K562 (cell line): ENCODE measurements at regions not wholly inside any gene's neighbourhood (a gene's known extent, or its start where the extent isn't known, plus 50 kb on each side); places are given as distances from the start of the nearest gene placed in this dataset.

Experiments
- ATAC-seq: fragments of 200-7000 bp; cut with Tn5 transposase; 3 replicates; pipeline ENCODE4 v1.9.1; 2020; ENCODE audit warnings: moderate library complexity
- BruUV-seq: library from RNA; stranded (reverse); fragments of 400-500 nt; replicated peaks from 2 replicates; lab custom pipeline; 2021; lab: Mats Ljungman, UMichigan
- CTCF ChIA-PET: fragments of 300-600 bp; formaldehyde crosslinking; extraction: SDS; loops from one replicate; lab custom pipeline; 2021; ENCODE audit warnings: low intra/inter-chr PET ratio; lab: Yijun Ruan, JAX
- POLR2A ChIA-PET: fragments of 300-600, 350-650 bp; sonication (Branson Sonifier 250); formaldehyde crosslinking; extraction: SDS; loops from one replicate; lab custom pipeline; 2021; ENCODE audit warnings: antibody characterized with exemption, inconsistent platforms; lab: Yijun Ruan, JAX
- DNase-seq, 4 experiments: peaks; one replicate each; pipeline versions ENCODE4 v3.0.0 to v3.0.0-alpha.2; 2011 to 2018; ENCODE audit warnings: low spot score in 3 of 4, mixed read lengths in 3 of 4; ENCODE audit errors: extremely low read depth in 1 of 4
- FAIRE-seq: peaks from 2 replicates; lab custom pipeline; 2011; peaks lifted over from hg19 to GRCh38; lab: Jason Lieb, UNC
- H2AFZ ChIP-seq: 2 replicates; pipeline ENCODE4 v1.6.0; 2011; ENCODE audit warnings: low read depth, low read length, control low read depth, inconsistent platforms
- H3K27ac ChIP-seq: fragments of 200-600 bp; 3 replicates; pipeline ENCODE4 v1.8.0; 2011; ENCODE audit warnings: low read depth, mild to moderate bottlenecking, control low read depth, inconsistent platforms, low read length, moderate library complexity, mixed read lengths; ENCODE audit errors: extremely low read depth
- H3K27me3 ChIP-seq, 2 experiments: fragments of 300-600 bp in 1 of 2; 2 replicates in 1 of 2; 3 replicates in 1 of 2; pipeline versions ENCODE4 v1.6.0 to v1.8.0; 2011; ENCODE audit warnings: inconsistent platforms in 2 of 2, low read length in 2 of 2, mild to moderate bottlenecking in 1 of 2, mixed read lengths in 1 of 2, moderate library complexity in 1 of 2; ENCODE audit not compliant: control insufficient read depth in 2 of 2, insufficient read depth in 2 of 2
- H3K36me3 ChIP-seq: fragments of 300-600 bp; 3 replicates; pipeline ENCODE4 v1.8.0; 2011; ENCODE audit warnings: mild to moderate bottlenecking, low read length, inconsistent platforms; ENCODE audit not compliant: control insufficient read depth, insufficient read depth
- H3K4me1 ChIP-seq, 2 experiments: fragments of 200-600 bp in 1 of 2; replicated peaks in 1 of 2; 2 replicates in 1 of 2; 3 replicates in 1 of 2; pipeline versions ENCODE4 v1.5.1 to v1.8.0; 2011; ENCODE audit warnings: inconsistent platforms in 2 of 2, low read length in 2 of 2, mild to moderate bottlenecking in 1 of 2, mixed read lengths in 1 of 2, moderate library complexity in 1 of 2; ENCODE audit not compliant: control insufficient read depth in 2 of 2, insufficient read depth in 2 of 2
- H3K4me2 ChIP-seq: 2 replicates; pipeline ENCODE4 v1.6.1; 2011; ENCODE audit warnings: low read length, control low read depth, inconsistent platforms, mixed read lengths; ENCODE audit not compliant: insufficient read depth
- H3K4me3 ChIP-seq: fragments of 200-600 bp; sonication (generic), shearing (Covaris generic); 2 replicates; pipeline ENCODE4 v1.5.1; 2016; ENCODE audit warnings: control low read depth, inconsistent platforms
- H3K79me2 ChIP-seq: fragments of 200-600 bp; 3 replicates; pipeline ENCODE4 v1.8.0; 2011; ENCODE audit warnings: low read length, inconsistent platforms; ENCODE audit not compliant: control insufficient read depth, insufficient read depth
- H3K9ac ChIP-seq, 2 experiments: 2 replicates each; pipeline versions ENCODE4 v1.6.0 to v1.6.1; 2011; ENCODE audit warnings: low read depth in 2 of 2, low read length in 2 of 2, control low read depth in 1 of 2, inconsistent platforms in 1 of 2, mild to moderate bottlenecking in 1 of 2, mixed read lengths in 1 of 2; ENCODE audit not compliant: insufficient read depth in 1 of 2
- H3K9me1 ChIP-seq: one replicate; pipeline ENCODE4 v1.6.0; 2011; ENCODE audit warnings: inconsistent platforms, mild to moderate bottlenecking, low read length, moderate library complexity; ENCODE audit not compliant: control insufficient read depth, insufficient read depth
- H3K9me3 ChIP-seq: replicated peaks from 2 replicates; pipeline ENCODE4 v1.5.1; 2011; ENCODE audit warnings: low read depth, low read length, inconsistent platforms; ENCODE audit not compliant: control insufficient read depth, insufficient read depth
- H4K20me1 ChIP-seq: replicated peaks from 2 replicates; pipeline ENCODE4 v1.6.1; 2011; ENCODE audit warnings: low read length, inconsistent platforms, mixed read lengths; ENCODE audit not compliant: control insufficient read depth, insufficient read depth
- BACH1 ChIP-seq: fragments of 200-800 bp; sonication (Bioruptor generic); IDR thresholded peaks from 2 replicates; pipeline ENCODE4 v1.6.1; 2016; ENCODE audit warnings: missing genetic modification characterization, missing compliant biosample characterization
- DNMT1 ChIP-seq: fragments of 450-650 bp; IDR thresholded peaks from 2 replicates; pipeline ENCODE4 v1.6.1; 2016; ENCODE audit warnings: antibody characterized with exemption, mild to moderate bottlenecking
- POLR2G ChIP-seq: fragments of 200-400 bp; formaldehyde crosslinking; IDR thresholded peaks from 2 replicates; pipeline ENCODE4 v1.6.1; 2017; ENCODE audit warnings: low read depth, mild to moderate bottlenecking, antibody characterized with exemption, low read length, moderate library complexity
- SPI1 ChIP-seq: IDR thresholded peaks from 2 replicates; pipeline ENCODE4 v1.6.1; 2011; ENCODE audit warnings: low read depth, low read length, control low read depth, borderline replicate concordance
- ZNF217 ChIP-seq: sonication (generic); formaldehyde crosslinking; IDR thresholded peaks from 2 replicates; pipeline ENCODE4 v1.8.0; 2022; ENCODE audit warnings: mild to moderate bottlenecking, missing genetic modification reagents
- WGBS: fragments of 100-300 bp; shearing (Covaris generic); methylation state at CpG from one replicate; pipeline ENCODE4 v1.1.6; 2016; ENCODE audit warnings: low coverage, mixed read lengths; ENCODE audit not compliant: insufficient coverage; ENCODE audit errors: missing lambda C conversion rate; 5-methylcytosine and 5-hydroxymethylcytosine counted together
- in situ Hi-C: fragments of 300-500 bp; cut with MboI; formaldehyde crosslinking; loops from 4 replicates; pipeline ENCODE4 v1.15.0; 2018; ENCODE audit warnings: inconsistent platforms, mixed read lengths
- intact Hi-C: fragments of 100-400 bp; cut with micrococcal nuclease; formaldehyde crosslinking; loops from 2 replicates; pipeline ENCODE4 v1.14.2; 2022

GRCh38 chr5:98664736-98665135 is 108.7 kb upstream of the RGMB start:
- intact Hi-C loops (no loop called here), in situ Hi-C loops (no loop called here)
- Histone ChIP-seq H3K4me2 (no peak overlapping the region), H3K79me2 (no peaks in the 10 kb centered on the region), H3K27me3 (no peaks in the 10 kb centered on the region), H3K4me3 (no peak overlapping the region), H3K36me3 (no peaks in the 10 kb centered on the region), H3K9me3 (no peaks in the 10 kb centered on the region; the same call in 1 of the 2 replicates), H2AFZ (no peak overlapping the region), H4K20me1 (no peaks in the 10 kb centered on the region), H3K9ac (no peak overlapping the region), H3K4me1 (no peaks in the 10 kb centered on the region), H3K9me1 (no peaks in the 10 kb centered on the region), H3K27ac (no peak overlapping the region)
- ChIA-PET CTCF (no interaction called here), POLR2A (no interaction called here)
- TF ChIP-seq DNMT1 = no peak
- TF ChIP-seq ZNF217 (CRISPR knock-in tag) = no peak
- no peak for TF ChIP-seq BACH1 (tag)
- ATAC-seq (no peak), DNase-seq (no peak), FAIRE-seq (no peak)
- 2% methylated on average over 4 of the region's 4 CpGs for WGBS
- BruUV-seq = no TSS peak

GRCh38 chr5:98679963-98680362 is 93.5 kb upstream of the RGMB start:
- Histone ChIP-seq H3K4me2 (no peak overlapping the region), H2AFZ (no peak overlapping the region), H3K79me2 (no peaks in the 10 kb centered on the region)
- CTCF ChIA-PET = no interaction called here
- TF ChIP-seq SPI1 (peak; percentile 44; the same call in 1 of the 2 replicates), POLR2G (no peak)
- TF ChIP-seq, all 486 proteins: peak for 1
- no TSS peak for BruUV-seq
- Histone ChIP-seq H4K20me1 (no peaks in the 10 kb centered on the region), H3K9ac (no peak overlapping the region), H3K9me3 (no peaks in the 10 kb centered on the region), H3K9me1 (no peaks in the 10 kb centered on the region), H3K27ac (no peak overlapping the region), H3K27me3 (no peaks in the 10 kb centered on the region), H3K4me1 (no peaks in the 10 kb centered on the region), H3K4me3 (no peak overlapping the region), H3K36me3 (no peaks in the 10 kb centered on the region)
- DNase-seq = no peak
- intact Hi-C loops = no loop called here
- FAIRE-seq = no peak
- POLR2A ChIA-PET = no interaction called here
- ATAC-seq = no peak
- WGBS = 1% methylated on average over 4 of the region's 4 CpGs
- in situ Hi-C loops = no loop called here
